Bronchial epithelial cell (primary cell): ENCODE measurements at regions not wholly inside any gene's neighbourhood (a gene's known extent, or its start where the extent isn't known, plus 50 kb on each side); places are given as distances from the start of the nearest gene placed in this dataset.

Experiments used
- DNase-seq: peaks from one replicate; pipeline ENCODE4 v3.0.0-alpha.2; 2010; ENCODE audit warnings: low read depth
- FAIRE-seq: peaks from 2 replicates; lab custom pipeline; 2011; peaks lifted over from hg19 to GRCh38; lab: Jason Lieb, UNC
- H3K27me3 ChIP-seq: 2 replicates; pipeline ENCODE4 v1.5.1; 2011; ENCODE audit warnings: low read length; ENCODE audit not compliant: control insufficient read depth, insufficient read depth
- H3K36me3 ChIP-seq: 2 replicates; pipeline ENCODE4 v1.5.1; 2011; ENCODE audit warnings: low read length; ENCODE audit not compliant: control insufficient read depth, insufficient read depth
- H3K4me3 ChIP-seq: 2 replicates; pipeline ENCODE4 v1.5.1; 2011; ENCODE audit warnings: mild to moderate bottlenecking, low read depth, low read length, control low read depth
- CTCF ChIP-seq: IDR thresholded peaks from 2 replicates; pipeline ENCODE4 v1.5.1; 2011; ENCODE audit warnings: mild to moderate bottlenecking, moderate library complexity, low read length, control low read depth, inconsistent platforms; ENCODE audit not compliant: insufficient read depth, severe bottlenecking

DNA sequence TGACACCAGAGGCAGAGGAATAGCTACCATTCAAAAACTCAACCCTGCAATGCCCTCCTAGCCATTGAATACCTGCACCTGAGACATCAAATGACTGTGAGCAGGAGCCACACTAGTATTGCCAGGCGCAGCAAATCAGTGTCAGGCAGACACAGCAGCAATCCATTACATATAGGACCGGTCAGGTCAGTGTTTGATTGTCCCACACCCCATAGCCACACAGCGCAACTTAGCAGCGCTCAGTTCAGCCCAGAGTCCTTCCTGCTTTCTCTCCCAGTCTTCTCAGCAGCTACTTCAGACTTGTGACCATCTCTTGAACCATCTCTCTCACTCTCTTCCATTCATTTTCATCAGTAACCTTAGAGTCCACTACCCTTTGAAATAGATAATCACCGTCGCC lies 181.6 kb upstream of the GPR12 start:
- DNase-seq = no peak
- TF ChIP-seq CTCF = no peak
- no peak for FAIRE-seq
- H3K27me3 ChIP-seq = peaks cover 1% of the 10 kb centered on the region
- no peak overlapping the region for H3K4me3 ChIP-seq
- no peaks in the 10 kb centered on the region for H3K36me3 ChIP-seq

GRCh38 chr13:26941345-26942174 lies 181.0 kb upstream of the GPR12 start:
- no peak for FAIRE-seq
- Histone ChIP-seq H3K36me3 (no peaks in the 10 kb centered on the region), H3K27me3 (peaks cover 1% of the 10 kb centered on the region), H3K4me3 (no peak overlapping the region)
- TF ChIP-seq CTCF = no peak
- DNase-seq = peak; percentile 71

- FAIRE-seq (no peak), DNase-seq (no peak)
- no peaks in the 10 kb centered on the region for H3K27me3 ChIP-seq
- no peak for TF ChIP-seq CTCF
- no peak overlapping the region for H3K4me3 ChIP-seq
- H3K36me3 ChIP-seq = no peaks in the 10 kb centered on the region
These were observed 173.5 kb upstream of the GPR12 start for GRCh38 chr13:26934096-26934495.

- H3K36me3 ChIP-seq = no peaks in the 10 kb centered on the region
- DNase-seq (no peak), FAIRE-seq (no peak)
- no peaks in the 10 kb centered on the region for H3K27me3 ChIP-seq
- H3K4me3 ChIP-seq = no peak overlapping the region
- no peak for TF ChIP-seq CTCF
These were observed 171.9 kb upstream of the GPR12 start for GRCh38 chr13:26932465-26932864.

GRCh38 chr13:26929971-26930730 lies 169.6 kb upstream of the GPR12 start:
- H3K36me3 ChIP-seq = no peaks in the 10 kb centered on the region
- DNase-seq = peak; percentile 42
- FAIRE-seq = no peak

More at GRCh38 chr13:26929971-26930730, 169.6 kb upstream of the GPR12 start:
- TF ChIP-seq CTCF = peak; percentile 90
- Histone ChIP-seq H3K27me3 (no peaks in the 10 kb centered on the region), H3K4me3 (no peak overlapping the region)
